GM21390 (cell line): ENCODE measurements at regions not wholly inside any gene's neighbourhood (a gene's known extent, or its start where the extent isn't known, plus 50 kb on each side); places are given as distances from the start of the nearest gene placed in this dataset.
"Not testable (repeated sequence)": the region's sequence is repeated elsewhere in the genome, so short reads cannot be mapped to it uniquely, and the experiment has no call there.

Experiments used
- ATAC-seq: cut with Tn5 transposase; IDR thresholded peaks from one replicate; pipeline ENCODE4 v1.9.1; 2021; ENCODE audit not compliant: unreplicated experiment

GRCh38 chr17:31798205-31798724 lies 60.8 kb downstream of the COPRS start:
- no peak for ATAC-seq

- ATAC-seq, result not testable (repeated sequence)
Measured at GRCh38 chr17:31795941-31796340, 63.1 kb downstream of the COPRS start.

GRCh38 chr17:31794111-31794510 lies 64.9 kb downstream of the COPRS start:
- ATAC-seq, result no peak

GRCh38 chr17:31793634-31794033 lies 65.4 kb downstream of the COPRS start:
- ATAC-seq, result not testable (repeated sequence)

GRCh38 chr17:31792007-31792585 lies 66.9 kb downstream of the COPRS start:
- no peak for ATAC-seq

GRCh38 chr17:31789707-31790505 lies 69.1 kb downstream of the COPRS start:
- no peak for ATAC-seq

- ATAC-seq, result no peak
Measured at GRCh38 chr17:31788956-31789355, 70.1 kb downstream of the COPRS start.

- ATAC-seq, result no peak
Measured at GRCh38 chr17:31788571-31788946, 70.5 kb downstream of the COPRS start.

GRCh38 chr17:31787857-31788570 lies 71.0 kb downstream of the COPRS start:
- no peak for ATAC-seq

GRCh38 chr17:31786796-31787481 lies 72.1 kb downstream of the COPRS start:
- no peak for ATAC-seq

- ATAC-seq, result no peak
Measured at GRCh38 chr17:31780483-31780882, 78.6 kb downstream of the COPRS start.

- ATAC-seq, result no peak
Measured at GRCh38 chr17:31778523-31778922, 80.5 kb downstream of the COPRS start.

- not testable (repeated sequence) for ATAC-seq
Measured at GRCh38 chr17:31771328-31771727, 87.7 kb downstream of the COPRS start.

GRCh38 chr17:31770501-31770900 lies 88.5 kb downstream of the COPRS start:
- not testable (repeated sequence) for ATAC-seq

GRCh38 chr17:31761836-31762510 lies 97.1 kb downstream of the COPRS start:
- not testable (repeated sequence) for ATAC-seq

GRCh38 chr17:31758646-31759045 lies 100.4 kb downstream of the COPRS start:
- ATAC-seq, result no peak

GRCh38 chr17:31757097-31757496 lies 101.9 kb downstream of the COPRS start:
- ATAC-seq, result no peak

GRCh38 chr17:31754239-31754945 lies 104.7 kb downstream of the COPRS start:
- no peak for ATAC-seq

GRCh38 chr17:31753011-31753410 lies 106.0 kb downstream of the COPRS start:
- no peak for ATAC-seq

GRCh38 chr17:31752584-31752983 lies 106.5 kb downstream of the COPRS start:
- no peak for ATAC-seq
